ENCODE measurements at regions not wholly inside any gene's neighbourhood (a gene's known extent, or its start where the extent isn't known, plus 50 kb on each side); places are given as distances from the start of the nearest gene placed in this dataset.

DNA sequence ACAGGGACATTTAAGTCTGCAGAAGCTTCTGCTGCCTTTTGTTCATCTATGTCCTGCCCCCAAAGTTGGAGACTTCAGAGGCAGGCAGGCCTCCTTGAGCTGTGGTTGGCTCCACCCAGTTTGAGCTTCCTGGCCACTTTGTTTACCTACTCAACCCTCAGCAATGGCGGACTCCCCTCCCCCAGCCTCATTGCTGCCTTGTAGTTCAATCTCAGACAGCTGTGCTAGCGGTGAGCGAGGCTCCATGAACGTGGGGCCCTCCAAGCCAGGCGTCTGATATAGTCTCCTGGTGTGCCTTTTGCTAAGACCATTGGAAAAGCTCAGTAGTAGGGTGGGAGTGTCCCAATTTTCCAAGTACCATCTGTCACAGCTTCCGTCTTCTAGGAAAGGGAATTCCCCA, 170.1 kb downstream of the CCNG2 start:
- H3K4me1 ChIP-seq = no peaks in the 10 kb centered on the region
- peaks cover 0 to 23% (median 1%) of the 10 kb centered on the region in 3 donors for H3K9me3 ChIP-seq
- WGBS, 2 donors = 65 to 85% methylated on average over 6 of the region's 6 CpGs
- DNase-seq = no peak
- intact Hi-C loops (cut with DNase I) = no loop called here
- H3K36me3 ChIP-seq = no peaks in the 10 kb centered on the region
- peaks cover 0 to 20% (median 0%) of the 10 kb centered on the region in 4 donors for H3K27me3 ChIP-seq
- H3K4me3 ChIP-seq = no peak overlapping the region
- H3K27ac ChIP-seq = no peak overlapping the region
- TF ChIP-seq, protein P1, sequence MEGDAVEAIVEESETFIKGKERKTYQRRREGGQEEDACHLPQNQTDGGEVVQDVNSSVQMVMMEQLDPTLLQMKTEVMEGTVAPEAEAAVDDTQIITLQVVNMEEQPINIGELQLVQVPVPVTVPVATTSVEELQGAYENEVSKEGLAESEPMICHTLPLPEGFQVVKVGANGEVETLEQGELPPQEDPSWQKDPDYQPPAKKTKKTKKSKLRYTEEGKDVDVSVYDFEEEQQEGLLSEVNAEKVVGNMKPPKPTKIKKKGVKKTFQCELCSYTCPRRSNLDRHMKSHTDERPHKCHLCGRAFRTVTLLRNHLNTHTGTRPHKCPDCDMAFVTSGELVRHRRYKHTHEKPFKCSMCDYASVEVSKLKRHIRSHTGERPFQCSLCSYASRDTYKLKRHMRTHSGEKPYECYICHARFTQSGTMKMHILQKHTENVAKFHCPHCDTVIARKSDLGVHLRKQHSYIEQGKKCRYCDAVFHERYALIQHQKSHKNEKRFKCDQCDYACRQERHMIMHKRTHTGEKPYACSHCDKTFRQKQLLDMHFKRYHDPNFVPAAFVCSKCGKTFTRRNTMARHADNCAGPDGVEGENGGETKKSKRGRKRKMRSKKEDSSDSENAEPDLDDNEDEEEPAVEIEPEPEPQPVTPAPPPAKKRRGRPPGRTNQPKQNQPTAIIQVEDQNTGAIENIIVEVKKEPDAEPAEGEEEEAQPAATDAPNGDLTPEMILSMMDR (IDR thresholded peaks at IDR 0.05) = no peak
- TF ChIP-seq POLR2A (IDR thresholded peaks at IDR 0.05) = no peak

DNA sequence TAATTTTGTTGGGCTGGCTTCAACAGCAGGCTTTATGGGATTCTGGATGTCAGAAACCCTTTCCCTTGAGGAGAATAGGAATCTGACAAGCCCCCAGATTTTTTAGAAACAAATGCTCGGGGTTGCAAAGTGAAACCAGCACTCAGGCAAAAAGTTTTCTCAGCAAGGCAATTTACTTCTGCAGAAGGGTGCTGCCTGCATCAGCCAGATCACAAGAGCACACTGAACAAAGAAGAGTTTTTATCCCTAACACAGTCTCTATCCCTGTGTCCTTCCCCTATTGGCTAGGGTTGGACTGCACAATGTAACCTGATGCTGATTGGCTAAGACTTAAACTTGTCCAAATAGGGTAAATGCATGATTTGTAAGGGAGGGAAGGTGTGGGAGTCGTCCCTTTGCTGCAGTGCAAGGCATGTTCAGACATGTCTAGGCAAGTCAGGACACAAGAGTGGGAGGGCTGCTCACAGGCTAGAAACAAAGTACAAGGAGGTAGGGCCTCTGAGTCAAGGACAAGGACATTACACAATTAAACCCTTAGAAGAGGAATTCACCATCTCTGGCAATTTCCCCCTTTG, 175.8 kb downstream of the CCNG2 start:
- Histone ChIP-seq H3K4me3 (no peak overlapping the region), H3K4me1 (no peaks in the 10 kb centered on the region), H3K9me3 (peaks cover 3 to 45% (median 19%) of the 10 kb centered on the region in 3 donors), H3K36me3 (no peaks in the 10 kb centered on the region), H3K27me3 (peaks cover 0 to under 1% (median 0%) of the 10 kb centered on the region in 4 donors), H3K27ac (no peak overlapping the region)
- TF ChIP-seq, protein P1 (IDR thresholded peaks at IDR 0.05) = no peak
- no peak for TF ChIP-seq POLR2A (IDR thresholded peaks at IDR 0.05)
- WGBS, 2 donors = 36 to 60% methylated on average over 2 of the region's 2 CpGs
- DNase-seq = no peak
- intact Hi-C loops (cut with DNase I) = no loop called here

- DNase-seq = no peak
- TF ChIP-seq, protein P1 (IDR thresholded peaks at IDR 0.05) = no peak
- no peak for TF ChIP-seq POLR2A (IDR thresholded peaks at IDR 0.05)
- 32 to 41% methylated on average over 3 of the region's 3 CpGs for WGBS, 2 donors
- Histone ChIP-seq H3K4me3 (no peak overlapping the region), H3K9me3 (peaks cover 3 to 42% (median 19%) of the 10 kb centered on the region in 3 donors), H3K36me3 (no peaks in the 10 kb centered on the region), H3K4me1 (no peaks in the 10 kb centered on the region), H3K27ac (no peak overlapping the region), H3K27me3 (no peaks in the 10 kb centered on the region)
- intact Hi-C loops (cut with DNase I) = no loop called here
These were observed 179.6 kb downstream of the CCNG2 start for GRCh38 chr4:77336411-77337142.

DNA sequence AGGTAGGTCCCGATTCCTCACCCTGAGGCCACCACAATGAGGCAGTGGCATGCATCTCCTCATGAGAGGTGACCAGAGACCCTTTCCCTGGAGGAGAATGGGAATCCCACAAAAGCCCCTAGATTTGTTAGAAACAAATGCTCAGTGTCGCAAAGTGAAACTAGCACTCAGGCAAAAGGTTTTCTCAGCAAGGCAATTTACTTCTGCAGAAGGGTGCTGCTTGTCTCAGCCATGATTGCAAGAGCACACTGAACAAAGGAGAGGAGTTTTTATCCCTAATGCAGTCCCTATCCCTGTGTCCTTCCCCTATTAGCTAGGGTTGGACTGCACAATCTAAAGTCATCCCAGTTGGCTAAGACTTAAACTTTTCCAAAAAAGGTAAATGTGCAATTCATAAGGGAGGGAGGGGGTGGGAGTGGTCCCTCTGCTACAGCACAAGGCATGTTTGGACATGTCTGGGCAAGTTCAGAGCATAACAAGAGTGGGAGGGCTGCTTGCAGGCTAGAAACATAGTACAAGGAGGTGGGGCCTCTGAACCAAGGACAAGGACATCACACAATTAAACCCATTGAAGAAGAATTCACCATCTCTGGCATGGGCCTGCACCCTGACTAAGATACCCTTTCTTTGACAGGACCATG, 185.3 kb downstream of the CCNG2 start:
- Histone ChIP-seq H3K36me3 (no peaks in the 10 kb centered on the region), H3K9me3 (peaks cover 0 to 24% (median 14%) of the 10 kb centered on the region in 3 donors), H3K4me1 (peaks cover 0 to 7% (median 0%) of the 10 kb centered on the region in 3 donors), H3K4me3 (no peak overlapping the region), H3K27ac (no peak overlapping the region), H3K27me3 (no peaks in the 10 kb centered on the region)
- DNase-seq = no peak
- 77 to 100% methylated on average over 1 to 2 of the region's 2 CpGs for WGBS, 2 donors
- intact Hi-C loops (cut with DNase I) = no loop called here
- no peak for TF ChIP-seq POLR2A (IDR thresholded peaks at IDR 0.05)
- TF ChIP-seq, protein P1 (IDR thresholded peaks at IDR 0.05) = no peak

GRCh38 chr4:77344001-77344400, 187.0 kb downstream of the CCNG2 start:
- no peak for DNase-seq
- no peak overlapping the region for H3K4me3 ChIP-seq
- peaks cover 0 to 24% (median 14%) of the 10 kb centered on the region in 3 donors for H3K9me3 ChIP-seq
- H3K27ac ChIP-seq = no peak overlapping the region
- no peaks in the 10 kb centered on the region for H3K36me3 ChIP-seq
- H3K27me3 ChIP-seq = no peaks in the 10 kb centered on the region
- TF ChIP-seq, protein P1 (IDR thresholded peaks at IDR 0.05) = no peak
- no peak for TF ChIP-seq POLR2A (IDR thresholded peaks at IDR 0.05)
- intact Hi-C loops (cut with DNase I) = no loop called here
- H3K4me1 ChIP-seq = peaks cover 0 to 7% (median 0%) of the 10 kb centered on the region in 3 donors
- WGBS, 2 donors = 38 to 62% methylated on average over 1 of the region's 1 CpG

Data from esophagus squamous epithelium (tissue), 5 donors.